Right cardiac atrium (tissue), 5 donors: ENCODE measurements at regions not wholly inside any gene's neighbourhood (a gene's known extent, or its start where the extent isn't known, plus 50 kb on each side); places are given as distances from the start of the nearest gene placed in this dataset.

Experiments used
- ATAC-seq, 2 donors: fragments of 200-7000 bp; cut with Tn5 transposase; one replicate each; pipeline versions ENCODE4 v1.8.0 to v1.9.1; 2020; ENCODE audit warnings: moderate library complexity in 2 of 2, mild to moderate bottlenecking in 1 of 2
- DNase-seq, 3 donors: peaks; one replicate each; pipeline ENCODE4 v3.0.0-alpha.2; 2020
- H3K27ac ChIP-seq: one replicate; pipeline ENCODE4 v1.5.1; 2013; ENCODE audit warnings: mild to moderate bottlenecking, low read length, control low read depth, moderate library complexity
- H3K27me3 ChIP-seq: one replicate; pipeline ENCODE4 v1.6.1; 2013; ENCODE audit not compliant: control insufficient read depth, insufficient read depth
- H3K4me1 ChIP-seq: one replicate; pipeline ENCODE4 v1.6.1; 2013; ENCODE audit warnings: low read length; ENCODE audit not compliant: control insufficient read depth, insufficient read depth
- H3K4me3 ChIP-seq: one replicate; pipeline ENCODE4 v1.5.1; 2013; ENCODE audit warnings: low read length, control low read depth
- H3K9me3 ChIP-seq: one replicate; pipeline ENCODE4 v1.6.1; 2013; ENCODE audit warnings: low read length; ENCODE audit not compliant: control insufficient read depth
- WGBS: extraction: QIAGEN DNeasy Blood & Tissue Kit; methylation state at CpG from one replicate; pipeline ENCODE4 v1.1.7; 2013; 5-methylcytosine and 5-hydroxymethylcytosine counted together
- intact Hi-C, 4 donors: fragments of 100-400 bp; cut with DNase I; formaldehyde crosslinking; loops; one replicate each; pipeline versions ENCODE4 v1.11.0 to v1.14.0; 2022 to 2023
- donor health status: healthy with polysubstance abuse.
- donor health status: DM: no; HTN: yes; CAD: no.
- donor health status: DM: no; HTN: no; CAD: no.
- donor health status: DM: no; HTN: yes; CAD: no; lungs with severe emphysema.
- donor health status: DM: yes; HTN: yes; CAD: no.

DNA sequence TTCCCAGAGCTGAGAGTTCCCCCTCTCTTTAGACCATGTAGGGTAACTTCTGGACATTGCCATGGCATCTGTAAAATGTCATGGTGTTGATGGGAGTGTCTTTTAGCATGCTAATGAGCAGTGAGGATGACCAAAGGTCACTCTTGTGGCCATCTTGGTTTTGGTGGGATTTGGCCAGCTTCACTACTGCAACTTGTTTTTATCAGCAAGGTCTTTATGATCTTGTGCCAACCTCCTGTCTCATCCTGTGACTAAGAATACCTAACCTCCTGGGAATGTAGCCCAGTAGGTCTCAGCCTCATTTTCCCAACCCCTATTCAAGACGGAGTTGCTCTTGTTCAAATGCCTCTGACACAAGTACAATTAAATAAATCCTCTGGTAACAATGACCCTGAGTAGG, 244.4 kb downstream of the NEDD1 start:
- H3K27me3 ChIP-seq = no peaks in the 10 kb centered on the region
- H3K9me3 ChIP-seq = no peaks in the 10 kb centered on the region
- no peak for DNase-seq
- H3K4me1 ChIP-seq = no peaks in the 10 kb centered on the region
- intact Hi-C loops = no loop called here
- no peak overlapping the region for H3K27ac ChIP-seq
- 37% methylated on average over 1 of the region's 1 CpG for WGBS
- no peak overlapping the region for H3K4me3 ChIP-seq
- ATAC-seq = no peak

DNA sequence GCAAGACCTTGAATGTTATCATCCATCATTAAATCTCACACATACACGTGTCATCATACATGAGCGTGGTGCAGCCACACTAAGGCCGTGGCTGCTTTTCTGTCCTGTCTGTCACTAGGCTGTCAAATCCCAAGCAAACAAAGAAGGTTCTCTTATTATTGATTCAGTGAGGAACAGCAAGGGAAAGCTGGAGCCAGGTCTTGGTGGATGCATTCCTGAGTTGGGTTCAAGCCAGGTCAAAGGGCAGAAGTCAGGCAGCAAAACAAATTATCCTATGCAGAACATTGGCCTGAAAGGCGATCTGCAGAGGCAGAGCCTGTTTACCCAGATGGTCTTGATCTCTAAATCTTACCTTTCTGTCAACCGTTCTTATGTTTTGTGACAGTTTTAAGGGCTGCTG, 252.3 kb downstream of the NEDD1 start:
- no peak for DNase-seq
- no peaks in the 10 kb centered on the region for H3K4me1 ChIP-seq
- WGBS = 77% methylated on average over 5 of the region's 5 CpGs
- no peak overlapping the region for H3K27ac ChIP-seq
- no peak for ATAC-seq
- H3K27me3 ChIP-seq = no peaks in the 10 kb centered on the region
- intact Hi-C loops = no loop called here
- H3K4me3 ChIP-seq = no peak overlapping the region
- H3K9me3 ChIP-seq = no peaks in the 10 kb centered on the region

GRCh38 chr12:97160277-97160676, 253.2 kb downstream of the NEDD1 start:
- H3K27ac ChIP-seq = no peak overlapping the region
- no peak overlapping the region for H3K4me3 ChIP-seq
- no peak for ATAC-seq
- DNase-seq = no peak
- 90% methylated on average over 2 of the region's 2 CpGs for WGBS
- H3K27me3 ChIP-seq = no peaks in the 10 kb centered on the region
- intact Hi-C loops = no loop called here
- no peaks in the 10 kb centered on the region for H3K4me1 ChIP-seq
- no peaks in the 10 kb centered on the region for H3K9me3 ChIP-seq

- intact Hi-C loops = no loop called here
- Histone ChIP-seq H3K9me3 (no peaks in the 10 kb centered on the region), H3K4me3 (no peak overlapping the region), H3K27me3 (no peaks in the 10 kb centered on the region), H3K4me1 (no peaks in the 10 kb centered on the region), H3K27ac (no peak overlapping the region)
- ATAC-seq (no peak), DNase-seq (no peak)
- 70% methylated on average over 1 of the region's 1 CpG for WGBS
Observed at GRCh38 chr12:97162173-97162572, 255.1 kb downstream of the NEDD1 start.

DNA sequence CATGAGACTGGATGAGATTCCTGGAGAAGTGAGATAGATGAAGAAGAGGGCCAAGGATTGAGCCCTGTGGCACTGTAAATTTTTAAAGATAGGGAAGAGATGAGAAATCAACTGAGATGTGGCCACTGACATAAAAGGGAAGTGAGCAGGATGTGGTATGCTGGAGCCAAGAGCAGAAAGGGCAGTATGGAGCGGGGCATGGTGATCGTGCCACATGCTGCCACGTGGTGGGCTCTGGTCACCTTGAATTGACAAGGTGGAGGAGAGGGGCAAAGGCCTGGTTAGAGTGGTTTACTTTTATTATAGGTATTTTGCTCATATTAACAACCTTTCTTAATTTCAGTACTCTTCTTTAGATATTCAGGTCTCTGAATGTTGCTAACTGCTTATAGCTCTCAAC, 257.9 kb downstream of the NEDD1 start:
- 78% methylated on average over 3 of the region's 3 CpGs for WGBS
- Histone ChIP-seq H3K4me3 (no peak overlapping the region), H3K27ac (no peak overlapping the region), H3K4me1 (no peaks in the 10 kb centered on the region), H3K9me3 (no peaks in the 10 kb centered on the region), H3K27me3 (no peaks in the 10 kb centered on the region)
- DNase-seq (no peak), ATAC-seq (no peak)
- intact Hi-C loops = no loop called here

DNA sequence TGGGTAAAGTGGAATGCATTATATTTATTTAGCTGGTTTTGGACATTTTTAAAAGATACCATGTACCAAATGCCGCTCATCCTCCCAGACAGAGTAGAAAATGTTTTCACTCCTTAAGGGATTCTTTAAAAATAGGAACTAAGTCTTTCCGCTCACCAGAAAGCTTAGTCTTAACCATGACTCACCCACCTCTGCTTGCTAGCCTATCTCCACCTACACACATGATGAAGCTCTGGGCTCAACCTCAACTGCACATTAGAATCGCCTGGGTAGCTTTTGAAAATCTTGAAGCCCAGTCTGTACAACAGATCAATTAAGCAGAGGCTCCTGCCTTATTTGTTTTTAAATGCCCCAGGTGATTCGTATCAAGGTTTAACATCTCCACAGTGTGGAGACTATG, 260.5 kb downstream of the NEDD1 start:
- WGBS = 82% methylated on average over 4 of the region's 4 CpGs
- intact Hi-C loops = no loop called here
- Histone ChIP-seq H3K4me3 (no peak overlapping the region), H3K4me1 (no peaks in the 10 kb centered on the region), H3K27me3 (no peaks in the 10 kb centered on the region), H3K9me3 (no peaks in the 10 kb centered on the region), H3K27ac (no peak overlapping the region)
- ATAC-seq (no peak), DNase-seq (no peak)

DNA sequence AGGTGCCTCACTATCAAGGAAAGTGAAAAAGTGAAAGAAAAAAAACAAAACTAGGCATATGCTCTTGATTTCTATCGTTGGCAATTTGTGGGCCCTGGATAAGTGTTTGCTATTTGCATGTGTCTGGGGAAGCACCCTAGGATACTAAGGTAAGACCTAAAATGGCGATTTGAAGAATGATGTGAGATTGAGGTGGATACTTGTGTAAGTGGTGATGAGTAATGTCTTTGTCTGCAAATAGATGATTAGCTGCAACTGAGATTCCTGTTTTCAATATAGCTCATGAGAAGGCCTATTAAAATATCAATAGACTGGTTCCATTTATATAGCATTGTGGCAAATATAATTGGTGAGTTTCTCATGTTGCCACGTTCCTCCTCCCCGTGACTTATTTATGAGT, 261.7 kb downstream of the NEDD1 start:
- no peak for ATAC-seq
- DNase-seq = no peak
- WGBS = 83% methylated on average over 4 of the region's 4 CpGs
- Histone ChIP-seq H3K27me3 (no peaks in the 10 kb centered on the region), H3K9me3 (no peaks in the 10 kb centered on the region), H3K4me3 (no peak overlapping the region), H3K27ac (no peak overlapping the region), H3K4me1 (no peaks in the 10 kb centered on the region)
- intact Hi-C loops = no loop called here

GRCh38 chr12:97169889-97170567, 263.0 kb downstream of the NEDD1 start:
- intact Hi-C loops = no loop called here
- DNase-seq (no peak), ATAC-seq (no peak)
- no peaks in the 10 kb centered on the region for H3K4me1 ChIP-seq
- H3K27me3 ChIP-seq = no peaks in the 10 kb centered on the region
- no peak overlapping the region for H3K4me3 ChIP-seq
- 59% methylated on average over 6 of the region's 6 CpGs for WGBS
- H3K9me3 ChIP-seq = no peaks in the 10 kb centered on the region
- H3K27ac ChIP-seq = no peak overlapping the region

- no peak overlapping the region for H3K27ac ChIP-seq
- no peak overlapping the region for H3K4me3 ChIP-seq
- ATAC-seq (no peak), DNase-seq (no peak)
- WGBS = 54% methylated on average over 5 of the region's 5 CpGs
- intact Hi-C loops = no loop called here
- no peaks in the 10 kb centered on the region for H3K9me3 ChIP-seq
- H3K27me3 ChIP-seq = no peaks in the 10 kb centered on the region
- H3K4me1 ChIP-seq = no peaks in the 10 kb centered on the region
Observed at GRCh38 chr12:97173688-97174410, 266.8 kb downstream of the NEDD1 start.

- Histone ChIP-seq H3K9me3 (no peaks in the 10 kb centered on the region), H3K4me1 (no peaks in the 10 kb centered on the region), H3K27me3 (no peaks in the 10 kb centered on the region), H3K4me3 (no peak overlapping the region), H3K27ac (no peak overlapping the region)
- ATAC-seq (no peak), DNase-seq (no peak)
- intact Hi-C loops = loop anchor here in 1 of 4 donors (5.0 kb wide), 1 partner anchor 140 kb away; no protein-coding TSS in a partner anchor
- WGBS = 90% methylated on average over 4 of the region's 4 CpGs
Observed at GRCh38 chr12:97177481-97177880, 270.4 kb downstream of the NEDD1 start.

- Histone ChIP-seq H3K4me1 (no peaks in the 10 kb centered on the region), H3K9me3 (no peaks in the 10 kb centered on the region), H3K4me3 (no peak overlapping the region), H3K27ac (no peak overlapping the region), H3K27me3 (no peaks in the 10 kb centered on the region)
- ATAC-seq (no peak), DNase-seq (no peak)
- intact Hi-C loops = no loop called here
- 75% methylated on average over 10 of the region's 10 CpGs for WGBS
Observed at GRCh38 chr12:97181571-97182265, 274.7 kb downstream of the NEDD1 start.
